Fibroblast of the aortic adventitia (primary cell): ENCODE measurements at regions not wholly inside any gene's neighbourhood (a gene's known extent, or its start where the extent isn't known, plus 50 kb on each side); places are given as distances from the start of the nearest gene placed in this dataset.

ENCODE experiments used
- DNase-seq: peaks from one replicate; pipeline ENCODE4 v3.0.0-alpha.2; 2010; ENCODE audit warnings: low read depth
- H3K4me3 ChIP-seq: 2 replicates; pipeline ENCODE4 v1.5.1; 2011; ENCODE audit warnings: low read depth, mild to moderate bottlenecking, control low read depth, low read length, moderate library complexity
- TF ChIP-seq, protein P1 (sequence below): IDR thresholded peaks from 2 replicates; pipeline ENCODE4 v1.5.1; 2011; ENCODE audit warnings: mild to moderate bottlenecking, low read length, control low read depth, inconsistent platforms; ENCODE audit not compliant: insufficient read depth

DNA sequence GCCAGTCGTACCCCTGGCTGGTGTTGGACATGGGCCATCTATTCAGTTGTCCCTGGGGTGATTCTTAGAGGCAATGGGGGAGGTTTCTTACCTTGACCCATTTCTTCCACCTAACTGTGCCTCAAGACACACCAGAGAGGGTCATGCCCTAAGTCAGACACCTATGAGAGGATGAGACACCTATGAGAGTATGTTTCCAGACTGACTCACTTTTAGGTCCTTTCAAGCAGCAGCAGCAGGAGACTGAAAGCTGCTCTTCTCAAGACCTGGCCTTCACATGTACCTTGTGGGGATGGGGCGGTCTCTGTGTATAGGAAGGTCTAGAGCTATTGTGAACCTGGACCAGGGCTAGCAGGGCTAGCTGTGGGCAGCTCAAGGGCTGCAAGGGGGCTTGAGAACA lies 130.1 kb downstream of the TENT4A start:
- no peak for DNase-seq
- H3K4me3 ChIP-seq, result no peak overlapping the region
- TF ChIP-seq, protein P1, sequence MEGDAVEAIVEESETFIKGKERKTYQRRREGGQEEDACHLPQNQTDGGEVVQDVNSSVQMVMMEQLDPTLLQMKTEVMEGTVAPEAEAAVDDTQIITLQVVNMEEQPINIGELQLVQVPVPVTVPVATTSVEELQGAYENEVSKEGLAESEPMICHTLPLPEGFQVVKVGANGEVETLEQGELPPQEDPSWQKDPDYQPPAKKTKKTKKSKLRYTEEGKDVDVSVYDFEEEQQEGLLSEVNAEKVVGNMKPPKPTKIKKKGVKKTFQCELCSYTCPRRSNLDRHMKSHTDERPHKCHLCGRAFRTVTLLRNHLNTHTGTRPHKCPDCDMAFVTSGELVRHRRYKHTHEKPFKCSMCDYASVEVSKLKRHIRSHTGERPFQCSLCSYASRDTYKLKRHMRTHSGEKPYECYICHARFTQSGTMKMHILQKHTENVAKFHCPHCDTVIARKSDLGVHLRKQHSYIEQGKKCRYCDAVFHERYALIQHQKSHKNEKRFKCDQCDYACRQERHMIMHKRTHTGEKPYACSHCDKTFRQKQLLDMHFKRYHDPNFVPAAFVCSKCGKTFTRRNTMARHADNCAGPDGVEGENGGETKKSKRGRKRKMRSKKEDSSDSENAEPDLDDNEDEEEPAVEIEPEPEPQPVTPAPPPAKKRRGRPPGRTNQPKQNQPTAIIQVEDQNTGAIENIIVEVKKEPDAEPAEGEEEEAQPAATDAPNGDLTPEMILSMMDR, result no peak

GRCh38 chr5:6843821-6844220 lies 130.6 kb downstream of the TENT4A start:
- no peak overlapping the region for H3K4me3 ChIP-seq
- TF ChIP-seq, protein P1, result no peak
- no peak for DNase-seq

DNA sequence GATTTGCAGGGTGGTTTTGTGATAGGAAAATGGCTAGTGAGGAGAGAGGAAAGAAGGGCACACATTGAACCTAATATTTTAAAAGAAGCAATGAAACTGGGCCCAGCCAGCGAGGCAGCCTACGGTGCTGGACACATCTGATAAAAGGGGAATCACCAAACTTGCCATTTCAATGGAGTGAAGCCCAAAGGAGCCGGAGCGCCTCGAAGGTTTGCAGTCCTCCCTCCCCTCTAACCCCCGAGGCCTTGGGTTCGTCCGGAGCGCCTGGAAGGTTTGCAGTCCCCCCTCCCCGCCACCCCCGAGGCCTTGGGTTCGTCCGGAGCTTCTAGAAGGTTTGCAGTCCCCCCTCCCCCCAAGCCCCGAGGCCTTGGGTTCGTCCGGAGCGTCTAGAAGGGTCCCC lies 132.6 kb downstream of the TENT4A start:
- no peak for DNase-seq
- TF ChIP-seq, protein P1, result no peak
- no peak overlapping the region for H3K4me3 ChIP-seq

DNA sequence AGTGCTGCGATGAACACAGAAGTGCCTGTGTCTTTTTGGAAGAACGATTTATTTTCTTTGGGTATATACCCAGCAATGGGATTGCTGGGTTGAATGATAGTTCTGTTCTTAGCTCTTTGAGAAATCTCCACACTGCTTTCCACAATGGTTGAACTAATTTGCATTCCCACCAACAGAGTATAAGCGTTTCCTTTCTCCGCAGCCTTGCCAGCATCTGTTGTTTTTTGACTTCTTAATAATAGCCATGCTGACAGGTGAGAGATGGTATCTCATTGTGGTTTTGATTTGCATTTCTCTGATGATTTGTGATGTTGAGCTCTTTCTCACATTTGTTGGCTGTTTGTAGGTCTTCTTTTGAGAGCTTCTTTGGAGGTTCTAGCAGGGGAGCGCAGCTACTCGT lies 134.6 kb downstream of the TENT4A start:
- TF ChIP-seq, protein P1, result no peak
- no peak overlapping the region for H3K4me3 ChIP-seq
- DNase-seq, result no peak

GRCh38 chr5:6849316-6850105 lies 136.3 kb downstream of the TENT4A start:
- H3K4me3 ChIP-seq, result no peak overlapping the region
- TF ChIP-seq, protein P1, result no peak
- no peak for DNase-seq

GRCh38 chr5:6850106-6850432 lies 136.8 kb downstream of the TENT4A start:
- TF ChIP-seq, protein P1, result no peak
- no peak overlapping the region for H3K4me3 ChIP-seq
- DNase-seq, result no peak

- no peak overlapping the region for H3K4me3 ChIP-seq
- TF ChIP-seq, protein P1, result no peak
- DNase-seq, result no peak
These were observed 143.4 kb downstream of the TENT4A start for GRCh38 chr5:6856653-6857052.
